ENCODE measurements at regions not wholly inside any gene's neighbourhood (a gene's known extent, or its start where the extent isn't known, plus 50 kb on each side); places are given as distances from the start of the nearest gene placed in this dataset.
"Not testable (repeated sequence)": the region's sequence is repeated elsewhere in the genome, so short reads cannot be mapped to it uniquely, and the experiment has no call there.

GRCh38 chr15:25170113-25170731 is 215.4 kb downstream of the SNRPN start:
- Mint-ChIP-seq H3K4me3 (no peak overlapping the region), H3K36me3 (peaks cover 5% of the 10 kb centered on the region), H3K27me3 (no peaks in the 10 kb centered on the region), H3K9me3 (peaks cover 6% of the 10 kb centered on the region), H3K4me1 (ENCODE audit: low read depth in 2 of 2) (no peaks in the 10 kb centered on the region), H3K27ac (no peak overlapping the region)
- DNase-seq (ENCODE audit: low spot score): no peak
- no peak for ATAC-seq

DNA sequence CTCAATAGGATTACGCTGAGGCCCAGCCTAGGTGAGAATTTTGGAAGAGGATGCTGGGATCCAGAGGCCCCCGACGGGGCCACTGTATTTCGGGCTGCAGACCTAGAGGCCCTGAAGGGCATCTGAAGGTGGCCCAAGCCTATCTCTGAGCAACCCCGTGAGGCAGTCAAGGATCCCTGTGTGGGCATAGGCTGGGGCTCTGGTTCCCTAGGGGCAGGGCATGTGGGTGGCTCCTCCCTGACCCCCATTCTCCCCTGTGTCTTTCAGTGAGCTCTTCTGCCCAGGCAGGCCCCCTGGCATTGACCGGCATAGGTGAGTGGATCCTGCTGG is 216.0 kb downstream of the SNRPN start:
- H3K4me1 Mint-ChIP-seq (ENCODE audit: low read depth in 2 of 2): no peaks in the 10 kb centered on the region
- H3K36me3 Mint-ChIP-seq: peaks cover 5% of the 10 kb centered on the region
- DNase-seq (ENCODE audit: low spot score): no peak
- peaks cover 6% of the 10 kb centered on the region for H3K9me3 Mint-ChIP-seq
- H3K4me3 Mint-ChIP-seq: no peak overlapping the region
- no peaks in the 10 kb centered on the region for H3K27me3 Mint-ChIP-seq
- ATAC-seq: no peak
- H3K27ac Mint-ChIP-seq: no peak overlapping the region

GRCh38 chr15:25171111-25171811 is 216.5 kb downstream of the SNRPN start:
- Mint-ChIP-seq H3K4me3 (no peak overlapping the region), H3K27me3 (no peaks in the 10 kb centered on the region), H3K36me3 (peaks cover 5% of the 10 kb centered on the region), H3K4me1 (ENCODE audit: low read depth in 2 of 2) (no peaks in the 10 kb centered on the region), H3K27ac (no peak overlapping the region), H3K9me3 (peaks cover 6% of the 10 kb centered on the region)
- ATAC-seq: peak in 1 of 2 donors; percentile 21
- DNase-seq (ENCODE audit: low spot score): peak; percentile 54

DNA sequence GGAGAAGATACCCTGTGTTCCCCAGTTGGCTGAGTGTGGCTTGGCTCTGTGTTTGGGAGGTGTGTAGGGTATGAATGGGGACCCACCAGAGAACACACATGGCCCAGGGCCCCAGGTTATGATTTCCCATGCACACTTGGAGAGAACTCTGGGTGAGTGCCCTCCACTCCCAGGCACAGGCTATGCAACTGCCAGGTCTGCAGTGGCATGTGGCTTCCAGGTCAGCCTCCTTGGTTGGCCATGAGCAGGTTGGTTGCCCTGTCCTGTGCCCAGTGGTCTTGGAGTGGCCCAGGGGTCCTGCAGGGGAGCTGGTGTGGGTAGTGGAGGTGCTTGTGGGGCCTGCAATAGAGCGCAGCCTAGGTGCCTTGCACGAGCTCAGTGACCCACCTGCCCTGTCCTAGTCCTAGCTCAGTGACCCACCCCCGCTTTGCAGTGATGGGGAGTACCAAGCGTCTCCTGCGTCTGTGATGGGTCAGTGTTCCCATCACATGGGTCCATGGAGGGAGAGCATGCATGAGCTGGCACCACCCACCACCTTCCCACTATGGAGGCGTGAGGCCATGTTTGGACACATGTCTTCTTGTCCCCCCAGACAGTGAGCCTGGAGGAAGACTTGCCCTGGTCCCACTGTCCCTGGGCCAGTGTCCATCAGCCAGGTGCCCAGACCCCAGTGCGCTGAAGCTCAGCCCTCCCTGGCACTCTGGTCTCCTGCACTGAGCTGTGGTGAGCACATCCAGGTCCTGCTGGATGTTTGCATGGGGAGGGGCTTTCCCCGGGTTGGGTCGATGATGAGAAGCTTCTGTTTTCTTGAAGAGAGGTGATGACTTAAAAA is 217.3 kb downstream of the SNRPN start:
- Mint-ChIP-seq H3K9me3 (peaks cover 6% of the 10 kb centered on the region), H3K36me3 (peaks cover 5% of the 10 kb centered on the region), H3K4me1 (ENCODE audit: low read depth in 2 of 2) (no peaks in the 10 kb centered on the region), H3K4me3 (no peak overlapping the region), H3K27me3 (no peaks in the 10 kb centered on the region), H3K27ac (no peak overlapping the region)
- DNase-seq (ENCODE audit: low spot score) (peak; percentile 57), ATAC-seq (no peak)

DNA sequence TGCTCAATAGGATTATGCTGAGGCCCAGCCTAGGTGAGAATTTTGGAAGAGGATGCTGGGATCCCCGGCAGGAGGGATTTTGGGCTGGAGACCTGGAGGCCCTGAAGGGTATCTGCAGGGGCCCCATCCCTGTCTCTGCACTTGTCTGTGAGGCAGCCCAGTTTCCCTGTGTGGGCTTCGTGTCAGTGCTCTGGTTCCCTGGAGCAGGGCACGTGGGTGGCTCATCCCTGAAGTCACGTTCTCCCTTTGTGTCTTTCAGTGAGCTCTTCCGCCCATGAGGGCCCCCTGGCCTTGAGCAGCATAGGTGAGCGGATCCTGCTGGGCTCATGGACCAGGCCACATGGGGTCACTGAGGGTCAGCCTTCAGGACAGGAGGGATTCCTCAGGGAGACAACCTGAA is 217.9 kb downstream of the SNRPN start:
- Mint-ChIP-seq H3K4me3 (no peak overlapping the region), H3K9me3 (peaks cover 6% of the 10 kb centered on the region), H3K27me3 (no peaks in the 10 kb centered on the region), H3K36me3 (peaks cover 5% of the 10 kb centered on the region), H3K27ac (no peak overlapping the region), H3K4me1 (ENCODE audit: low read depth in 2 of 2) (no peaks in the 10 kb centered on the region)
- ATAC-seq (no peak), DNase-seq (ENCODE audit: low spot score) (no peak)

DNA sequence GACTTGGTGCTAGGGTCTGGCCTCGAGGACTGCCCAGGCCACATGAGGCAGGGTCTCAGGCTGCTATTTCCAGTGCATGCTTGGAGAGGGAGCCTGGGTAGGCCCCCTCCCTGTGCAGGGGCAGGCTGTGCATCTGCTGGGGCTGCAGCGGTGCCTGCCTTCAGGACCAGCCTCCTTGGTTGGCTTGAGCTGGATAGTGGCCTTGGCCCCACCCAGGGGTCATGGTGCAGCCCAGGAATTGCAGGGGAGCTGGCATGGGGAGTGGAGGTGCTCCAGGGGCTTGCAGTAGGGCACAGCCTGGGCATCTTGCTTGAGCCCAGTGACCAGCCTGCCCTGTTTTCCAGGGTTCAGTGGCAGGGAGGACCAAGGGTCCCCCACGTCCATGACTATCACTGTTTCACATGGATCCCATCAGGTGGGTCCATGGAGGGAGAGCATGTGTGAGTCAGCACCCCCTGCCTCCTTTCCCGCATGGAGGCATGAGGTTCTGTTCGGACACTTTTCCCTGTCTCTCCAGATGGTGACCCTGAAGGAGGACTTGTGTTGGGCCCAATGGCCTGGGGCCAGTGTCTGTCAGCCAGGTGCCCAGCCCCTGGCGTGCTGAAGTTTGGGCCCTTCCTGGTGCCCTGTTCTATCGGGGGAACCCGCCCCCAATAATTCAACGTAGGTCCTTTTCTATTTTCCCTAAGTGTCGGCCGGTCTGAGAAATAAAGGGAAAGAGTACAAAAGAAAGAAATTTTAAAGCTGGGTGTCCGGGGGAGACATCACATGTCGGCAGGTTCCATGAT is 218.6 kb downstream of the SNRPN start:
- H3K27me3 Mint-ChIP-seq: no peaks in the 10 kb centered on the region
- H3K36me3 Mint-ChIP-seq: peaks cover 5% of the 10 kb centered on the region
- no peak overlapping the region for H3K27ac Mint-ChIP-seq
- H3K9me3 Mint-ChIP-seq: peaks cover 6% of the 10 kb centered on the region
- DNase-seq (ENCODE audit: low spot score) (no peak), ATAC-seq (no peak)
- H3K4me1 Mint-ChIP-seq (ENCODE audit: low read depth in 2 of 2): no peaks in the 10 kb centered on the region
- H3K4me3 Mint-ChIP-seq: no peak overlapping the region

- DNase-seq (ENCODE audit: low spot score); H3K27me3 Mint-ChIP-seq; H3K27ac Mint-ChIP-seq; ATAC-seq; H3K4me3 Mint-ChIP-seq; H3K36me3 Mint-ChIP-seq; H3K9me3 Mint-ChIP-seq; H3K4me1 Mint-ChIP-seq (ENCODE audit: low read depth in 2 of 2): not testable (repeated sequence)
Observed at GRCh38 chr15:25174149-25174548, 219.4 kb downstream of the SNRPN start.

DNA sequence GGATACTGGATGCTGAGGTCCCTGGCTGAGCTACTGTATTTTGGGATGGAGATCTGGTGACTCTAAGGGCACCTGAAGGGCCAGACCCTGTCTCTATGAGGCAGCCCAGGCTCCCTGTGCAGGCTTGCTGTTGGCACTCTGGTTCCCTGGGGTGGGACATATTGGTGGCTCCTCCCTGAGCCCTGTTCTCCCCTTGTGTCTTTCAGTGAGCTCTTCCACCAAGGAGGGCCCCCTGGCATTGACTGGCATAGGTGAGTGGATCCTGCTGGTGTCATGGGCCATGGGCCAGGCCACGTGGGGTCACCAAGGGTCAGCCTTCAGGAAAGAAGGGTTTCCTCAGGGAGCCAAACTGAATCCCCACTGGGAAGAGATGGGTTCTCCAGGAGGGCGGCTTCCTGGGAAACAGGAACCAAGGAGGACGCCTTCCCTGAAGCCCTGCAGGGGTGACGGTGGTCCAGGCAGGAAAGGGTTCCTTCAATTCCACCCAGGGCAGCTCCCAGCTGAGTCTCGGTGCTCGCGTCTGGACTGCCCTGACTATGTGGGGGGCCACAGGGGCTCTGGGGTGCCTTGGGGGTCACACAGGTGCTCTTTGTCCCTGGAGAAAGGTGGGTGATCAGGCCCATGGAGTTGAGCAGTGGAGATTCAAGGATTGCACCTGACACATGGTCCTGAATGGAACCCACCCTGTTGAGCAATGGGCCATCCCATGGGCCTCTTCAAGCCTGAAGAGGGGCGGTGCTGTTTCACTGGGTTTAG is 220.4 kb downstream of the SNRPN start:
- ATAC-seq: no peak
- H3K9me3 Mint-ChIP-seq: peaks cover 6% of the 10 kb centered on the region
- no peaks in the 10 kb centered on the region for H3K27me3 Mint-ChIP-seq
- H3K4me1 Mint-ChIP-seq (ENCODE audit: low read depth in 2 of 2): no peaks in the 10 kb centered on the region
- DNase-seq (ENCODE audit: low spot score): peak; percentile 38
- H3K4me3 Mint-ChIP-seq: no peak overlapping the region
- H3K27ac Mint-ChIP-seq: no peak overlapping the region
- peaks cover 5% of the 10 kb centered on the region for H3K36me3 Mint-ChIP-seq

GRCh38 chr15:25175789-25176615 is 221.2 kb downstream of the SNRPN start:
- H3K4me1 Mint-ChIP-seq (ENCODE audit: low read depth in 2 of 2): no peaks in the 10 kb centered on the region
- DNase-seq (ENCODE audit: low spot score): peak; percentile 39
- no peaks in the 10 kb centered on the region for H3K27me3 Mint-ChIP-seq
- H3K27ac Mint-ChIP-seq: no peak overlapping the region
- peaks cover 5% of the 10 kb centered on the region for H3K36me3 Mint-ChIP-seq
- ATAC-seq: no peak
- peaks cover 6% of the 10 kb centered on the region for H3K9me3 Mint-ChIP-seq
- no peak overlapping the region for H3K4me3 Mint-ChIP-seq

DNA sequence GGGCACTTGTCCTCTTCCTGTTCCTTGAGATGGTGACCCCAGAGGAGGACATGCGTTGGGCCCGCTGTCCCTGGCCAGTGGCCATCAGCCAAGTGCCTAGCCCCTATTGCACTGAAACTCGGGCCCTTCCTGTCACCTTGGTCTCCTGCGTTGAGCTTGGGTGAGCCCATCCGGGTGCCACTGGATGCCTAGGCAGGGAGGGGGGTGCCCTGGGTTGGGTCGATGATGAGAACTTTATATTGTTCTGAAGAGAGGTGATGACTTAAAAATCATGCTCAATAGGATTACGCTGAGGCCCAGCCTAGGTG is 221.8 kb downstream of the SNRPN start:
- Mint-ChIP-seq H3K4me1 (ENCODE audit: low read depth in 2 of 2) (no peaks in the 10 kb centered on the region), H3K27me3 (no peaks in the 10 kb centered on the region), H3K9me3 (peaks cover 6% of the 10 kb centered on the region), H3K4me3 (no peak overlapping the region), H3K36me3 (peaks cover 5% of the 10 kb centered on the region), H3K27ac (no peak overlapping the region)
- ATAC-seq: no peak
- no peak for DNase-seq (ENCODE audit: low spot score)

- DNase-seq (ENCODE audit: low spot score) (peak; percentile 56), ATAC-seq (no peak)
- Mint-ChIP-seq H3K36me3 (peaks cover 5% of the 10 kb centered on the region), H3K4me1 (ENCODE audit: low read depth in 2 of 2) (no peaks in the 10 kb centered on the region), H3K9me3 (peaks cover 6% of the 10 kb centered on the region), H3K27ac (no peak overlapping the region), H3K27me3 (no peaks in the 10 kb centered on the region), H3K4me3 (no peak overlapping the region)
Observed at GRCh38 chr15:25176991-25177954, 222.5 kb downstream of the SNRPN start.
